ENCODE measurements at regions not wholly inside any gene's neighbourhood (a gene's known extent, or its start where the extent isn't known, plus 50 kb on each side); places are given as distances from the start of the nearest gene placed in this dataset.
"Not testable (repeated sequence)": the region's sequence is repeated elsewhere in the genome, so short reads cannot be mapped to it uniquely, and the experiment has no call there.

- no peak for DNase-seq (ENCODE audit: low read depth)
These were observed 986.5 kb downstream of the TDRD15 start for GRCh38 chr2:22110244-22110651.

GRCh38 chr2:22124003-22124402 lies 1000.2 kb downstream of the TDRD15 start:
- DNase-seq (ENCODE audit: low read depth), result no peak

- DNase-seq (ENCODE audit: low read depth), result no peak
These were observed 1002.3 kb downstream of the TDRD15 start for GRCh38 chr2:22126106-22126505.

GRCh38 chr2:22126978-22127377 lies 1003.2 kb downstream of the TDRD15 start:
- DNase-seq (ENCODE audit: low read depth), result no peak

- no peak for DNase-seq (ENCODE audit: low read depth)
These were observed 1010.7 kb downstream of the TDRD15 start for GRCh38 chr2:22134421-22134820.

GRCh38 chr2:22136446-22136845 lies 1012.7 kb downstream of the TDRD15 start:
- DNase-seq (ENCODE audit: low read depth), result no peak

- no peak for DNase-seq (ENCODE audit: low read depth)
These were observed 1020.1 kb downstream of the TDRD15 start for GRCh38 chr2:22143840-22144239.

GRCh38 chr2:22153931-22154613 lies 1030.3 kb downstream of the TDRD15 start:
- no peak for DNase-seq (ENCODE audit: low read depth)

GRCh38 chr2:22156661-22157060 lies 1032.9 kb downstream of the TDRD15 start:
- DNase-seq (ENCODE audit: low read depth), result not testable (repeated sequence)

GRCh38 chr2:22167256-22167655 lies 1043.5 kb downstream of the TDRD15 start:
- no peak for DNase-seq (ENCODE audit: low read depth)

GRCh38 chr2:22175003-22175402 lies 1051.2 kb downstream of the TDRD15 start:
- DNase-seq (ENCODE audit: low read depth), result no peak

- DNase-seq (ENCODE audit: low read depth), result no peak
These were observed 1061.5 kb downstream of the TDRD15 start for GRCh38 chr2:22185251-22185650.

GRCh38 chr2:22186261-22186828 lies 1062.6 kb downstream of the TDRD15 start:
- DNase-seq (ENCODE audit: low read depth), result not testable (repeated sequence)

GRCh38 chr2:22189893-22190480 lies 1066.2 kb downstream of the TDRD15 start:
- no peak for DNase-seq (ENCODE audit: low read depth)

- no peak for DNase-seq (ENCODE audit: low read depth)
These were observed 1070.5 kb downstream of the TDRD15 start for GRCh38 chr2:22194218-22194617.

- DNase-seq (ENCODE audit: low read depth), result no peak
These were observed 1073.0 kb downstream of the TDRD15 start for GRCh38 chr2:22196806-22197205.

GRCh38 chr2:22198381-22199283 lies 1074.9 kb downstream of the TDRD15 start:
- no peak for DNase-seq (ENCODE audit: low read depth)

GRCh38 chr2:22199994-22200393 lies 1076.2 kb downstream of the TDRD15 start:
- DNase-seq (ENCODE audit: low read depth), result no peak

- no peak for DNase-seq (ENCODE audit: low read depth)
These were observed 1085.8 kb downstream of the TDRD15 start for GRCh38 chr2:22209545-22209944.

- no peak for DNase-seq (ENCODE audit: low read depth)
These were observed 1089.5 kb downstream of the TDRD15 start for GRCh38 chr2:22213237-22213636.

- DNase-seq (ENCODE audit: low read depth), result no peak
These were observed 1091.7 kb downstream of the TDRD15 start for GRCh38 chr2:22215517-22215916.

GRCh38 chr2:22217881-22218280 lies 1094.1 kb downstream of the TDRD15 start:
- no peak for DNase-seq (ENCODE audit: low read depth)

GRCh38 chr2:22221006-22221405 lies 1097.2 kb downstream of the TDRD15 start:
- no peak for DNase-seq (ENCODE audit: low read depth)

Measured in non-pigmented ciliary epithelial cell (primary cell).